ENCODE measurements at regions not wholly inside any gene's neighbourhood (a gene's known extent, or its start where the extent isn't known, plus 50 kb on each side); places are given as distances from the start of the nearest gene placed in this dataset. TPM values are rescaled to one million over a fixed set of nuclear protein-coding genes. Genes with fewer than 3 reads are reported as not detected.

Small RNAs in the stretch of these regions (small RNA-seq; reads per million reads assigned to genes)
- gene AL161932.1: not detected
- gene RNU7-22P: not detected
